Panc1 (cell line): ENCODE measurements at regions not wholly inside any gene's neighbourhood (a gene's known extent, or its start where the extent isn't known, plus 50 kb on each side); places are given as distances from the start of the nearest gene placed in this dataset.

Source experiments
- POLR2AphosphoS5 ChIP-seq: IDR thresholded peaks from 2 replicates; pipeline ENCODE4 v1.6.1; 2012; ENCODE audit warnings: mild to moderate bottlenecking, low read depth, low read length, moderate library complexity
- SIN3A ChIP-seq: IDR thresholded peaks from 2 replicates; pipeline ENCODE4 v1.6.1; 2012; ENCODE audit warnings: low read depth, mild to moderate bottlenecking, low read length, moderate library complexity, borderline replicate concordance; ENCODE audit not compliant: insufficient read depth
- TCF7L2 ChIP-seq: IDR thresholded peaks from 2 replicates; pipeline ENCODE4 v1.6.1; 2011; ENCODE audit warnings: mild to moderate bottlenecking, low read depth, low read length, inconsistent platforms
- TF ChIP-seq, protein P1 (sequence below): fragments of 450-650 bp; IDR thresholded peaks from 2 replicates; pipeline ENCODE4 v1.5.1; 2017; ENCODE audit warnings: mild to moderate bottlenecking

- no peak for TF ChIP-seq POLR2AphosphoS5
- TF ChIP-seq, protein P1, sequence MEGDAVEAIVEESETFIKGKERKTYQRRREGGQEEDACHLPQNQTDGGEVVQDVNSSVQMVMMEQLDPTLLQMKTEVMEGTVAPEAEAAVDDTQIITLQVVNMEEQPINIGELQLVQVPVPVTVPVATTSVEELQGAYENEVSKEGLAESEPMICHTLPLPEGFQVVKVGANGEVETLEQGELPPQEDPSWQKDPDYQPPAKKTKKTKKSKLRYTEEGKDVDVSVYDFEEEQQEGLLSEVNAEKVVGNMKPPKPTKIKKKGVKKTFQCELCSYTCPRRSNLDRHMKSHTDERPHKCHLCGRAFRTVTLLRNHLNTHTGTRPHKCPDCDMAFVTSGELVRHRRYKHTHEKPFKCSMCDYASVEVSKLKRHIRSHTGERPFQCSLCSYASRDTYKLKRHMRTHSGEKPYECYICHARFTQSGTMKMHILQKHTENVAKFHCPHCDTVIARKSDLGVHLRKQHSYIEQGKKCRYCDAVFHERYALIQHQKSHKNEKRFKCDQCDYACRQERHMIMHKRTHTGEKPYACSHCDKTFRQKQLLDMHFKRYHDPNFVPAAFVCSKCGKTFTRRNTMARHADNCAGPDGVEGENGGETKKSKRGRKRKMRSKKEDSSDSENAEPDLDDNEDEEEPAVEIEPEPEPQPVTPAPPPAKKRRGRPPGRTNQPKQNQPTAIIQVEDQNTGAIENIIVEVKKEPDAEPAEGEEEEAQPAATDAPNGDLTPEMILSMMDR = no peak
- no peak for TF ChIP-seq SIN3A
- TF ChIP-seq TCF7L2 = no peak
These were observed 121.2 kb upstream of the ADAMTSL1 start for GRCh38 chr9:18352711-18353110.
